ENCODE measurements at regions not wholly inside any gene's neighbourhood (a gene's known extent, or its start where the extent isn't known, plus 50 kb on each side); places are given as distances from the start of the nearest gene placed in this dataset.

GRCh38 chrX:6861456-6861855 lies 286.1 kb upstream of the STS start:
- no peak overlapping the region for H3K4me3 ChIP-seq
- H3K27me3 ChIP-seq (ENCODE audit: insufficient read depth in 3 of 3, low read length in 2 of 3), result no peaks in the 10 kb centered on the region
- TF ChIP-seq CTCF (IDR thresholded peaks at IDR 0.05), result no peak
- intact Hi-C loops (cut with DNase I), result no loop called here
- no peaks in the 10 kb centered on the region for H3K36me3 ChIP-seq (ENCODE audit: insufficient read depth in 1 of 2, low read depth in 1 of 2)
- ATAC-seq (no peak), DNase-seq (no peak)
- H3K9me3 ChIP-seq, result peaks cover 15% of the 10 kb centered on the region
- 71 to 80% (median 79%) methylated on average over 5 of the region's 5 CpGs for WGBS, 3 donors
- no peaks in the 10 kb centered on the region for H3K4me1 ChIP-seq
- no peak overlapping the region for H3K27ac ChIP-seq

- Histone ChIP-seq H3K27ac (no peak overlapping the region), H3K4me3 (no peak overlapping the region), H3K27me3 (ENCODE audit: insufficient read depth in 3 of 3, low read length in 2 of 3) (no peaks in the 10 kb centered on the region), H3K4me1 (no peaks in the 10 kb centered on the region), H3K36me3 (ENCODE audit: insufficient read depth in 1 of 2, low read depth in 1 of 2) (no peaks in the 10 kb centered on the region), H3K9me3 (peaks cover 7% of the 10 kb centered on the region)
- TF ChIP-seq CTCF (IDR thresholded peaks at IDR 0.05), result no peak
- DNase-seq (no peak), ATAC-seq (no peak)
- WGBS, 3 donors, result 86 to 88% (median 88%) methylated on average over 2 of the region's 2 CpGs
- intact Hi-C loops (cut with DNase I), result no loop called here
These were observed 289.8 kb upstream of the STS start for GRCh38 chrX:6857749-6858148.

- ATAC-seq, result no peak
- intact Hi-C loops (cut with DNase I), result no loop called here
- no peak overlapping the region for H3K4me3 ChIP-seq
- 65 to 75% (median 65%) methylated on average over 6 of the region's 6 CpGs for WGBS, 3 donors
- no peak overlapping the region for H3K27ac ChIP-seq
- no peaks in the 10 kb centered on the region for H3K4me1 ChIP-seq
- H3K36me3 ChIP-seq (ENCODE audit: insufficient read depth in 1 of 2, low read depth in 1 of 2), result no peaks in the 10 kb centered on the region
- no peaks in the 10 kb centered on the region for H3K27me3 ChIP-seq (ENCODE audit: insufficient read depth in 3 of 3, low read length in 2 of 3)
- no peak for DNase-seq
- peaks cover 7% of the 10 kb centered on the region for H3K9me3 ChIP-seq
- TF ChIP-seq CTCF (IDR thresholded peaks at IDR 0.05), result no peak
These were observed 291.0 kb upstream of the STS start for GRCh38 chrX:6856471-6856870.

- 65 to 80% (median 77%) methylated on average over 3 of the region's 3 CpGs for WGBS, 3 donors
- intact Hi-C loops (cut with DNase I), result no loop called here
- no peak for TF ChIP-seq CTCF (IDR thresholded peaks at IDR 0.05)
These were observed 294.6 kb upstream of the STS start for GRCh38 chrX:6852869-6853268.

GRCh38 chrX:6852121-6852520 lies 295.4 kb upstream of the STS start:
- H3K27me3 ChIP-seq (ENCODE audit: insufficient read depth in 3 of 3, low read length in 2 of 3), result no peaks in the 10 kb centered on the region

More at GRCh38 chrX:6852869-6853268, 294.6 kb upstream of the STS start:
- Histone ChIP-seq H3K27me3 (ENCODE audit: insufficient read depth in 3 of 3, low read length in 2 of 3) (no peaks in the 10 kb centered on the region), H3K27ac (no peak overlapping the region), H3K4me1 (no peaks in the 10 kb centered on the region), H3K4me3 (no peak overlapping the region), H3K36me3 (ENCODE audit: insufficient read depth in 1 of 2, low read depth in 1 of 2) (no peaks in the 10 kb centered on the region), H3K9me3 (peaks cover under 1% of the 10 kb centered on the region)
- DNase-seq (no peak), ATAC-seq (no peak)

More at GRCh38 chrX:6852121-6852520, 295.4 kb upstream of the STS start:
- H3K36me3 ChIP-seq (ENCODE audit: insufficient read depth in 1 of 2, low read depth in 1 of 2), result no peaks in the 10 kb centered on the region
- peaks cover 5% of the 10 kb centered on the region for H3K9me3 ChIP-seq
- no peak for DNase-seq
- intact Hi-C loops (cut with DNase I), result no loop called here
- no peak overlapping the region for H3K27ac ChIP-seq
- TF ChIP-seq CTCF (IDR thresholded peaks at IDR 0.05), result no peak
- no peaks in the 10 kb centered on the region for H3K4me1 ChIP-seq
- ATAC-seq, result no peak
- no peak overlapping the region for H3K4me3 ChIP-seq
- 80 to 90% (median 89%) methylated on average over 1 of the region's 1 CpG for WGBS, 3 donors
